ENCODE measurements at regions not wholly inside any gene's neighbourhood (a gene's known extent, or its start where the extent isn't known, plus 50 kb on each side); places are given as distances from the start of the nearest gene placed in this dataset.
"Not testable (repeated sequence)": the region's sequence is repeated elsewhere in the genome, so short reads cannot be mapped to it uniquely, and the experiment has no call there.

- ChIA-PET CTCF (interaction anchor here (1.3 kb wide), 1 partner anchor 10 kb away, joined by 3 read pairs; no protein-coding TSS in a partner anchor), POLR2A (no interaction called here)
- TF ChIP-seq CTCF (IDR thresholded peaks at IDR 0.05; ENCODE audit: control extremely low read depth, extremely low read depth, low read depth, missing control alignments), result no peak
- DNase-seq (ENCODE audit: extremely low spot score), result no peak
Observed at GRCh38 chr5:83815661-83816060, 95.0 kb upstream of the HAPLN1 start.

GRCh38 chr5:83810511-83810910 is 89.9 kb upstream of the HAPLN1 start:
- ChIA-PET CTCF (interaction anchor here (0.8 to 1.4 kb wide), 2 partner anchors 11 to 116 kb away, joined by 3 to 4 read pairs; no protein-coding TSS in a partner anchor), POLR2A (no interaction called here)
- DNase-seq (ENCODE audit: extremely low spot score), result no peak
- TF ChIP-seq CTCF (IDR thresholded peaks at IDR 0.05; ENCODE audit: control extremely low read depth, extremely low read depth, low read depth, missing control alignments), result no peak

- TF ChIP-seq CTCF (IDR thresholded peaks at IDR 0.05; ENCODE audit: control extremely low read depth, extremely low read depth, low read depth, missing control alignments), result no peak
- DNase-seq (ENCODE audit: extremely low spot score), result no peak
- ChIA-PET CTCF (interaction anchor here (1.0 to 1.7 kb wide), 2 partner anchors 10 kb away, joined by 3 read pairs; no protein-coding TSS in a partner anchor), POLR2A (no interaction called here)
Observed at GRCh38 chr5:83802686-83803085, 82.0 kb upstream of the HAPLN1 start.

- no peak for TF ChIP-seq CTCF (IDR thresholded peaks at IDR 0.05; ENCODE audit: control extremely low read depth, extremely low read depth, low read depth, missing control alignments)
- ChIA-PET CTCF (no interaction called here), POLR2A (no interaction called here)
- no peak for DNase-seq (ENCODE audit: extremely low spot score)
Observed at GRCh38 chr5:83800201-83800600, 79.5 kb upstream of the HAPLN1 start.

GRCh38 chr5:83799020-83799419 is 78.4 kb upstream of the HAPLN1 start:
- DNase-seq (ENCODE audit: extremely low spot score); CTCF ChIA-PET; POLR2A ChIA-PET: not testable (repeated sequence)

GRCh38 chr5:83789371-83789770 is 68.7 kb upstream of the HAPLN1 start:
- no peak for DNase-seq (ENCODE audit: extremely low spot score)
- no peak for TF ChIP-seq CTCF (IDR thresholded peaks at IDR 0.05; ENCODE audit: control extremely low read depth, extremely low read depth, low read depth, missing control alignments)
- ChIA-PET CTCF (no interaction called here), POLR2A (no interaction called here)

GRCh38 chr5:83787631-83788030 is 67.0 kb upstream of the HAPLN1 start:
- CTCF ChIA-PET, result no interaction called here
- POLR2A ChIA-PET, result no interaction called here
- TF ChIP-seq CTCF (IDR thresholded peaks at IDR 0.05; ENCODE audit: control extremely low read depth, extremely low read depth, low read depth, missing control alignments), result no peak
- DNase-seq (ENCODE audit: extremely low spot score), result no peak
